Upper lobe of left lung (tissue), 6 donors: ENCODE measurements at regions not wholly inside any gene's neighbourhood (a gene's known extent, or its start where the extent isn't known, plus 50 kb on each side); places are given as distances from the start of the nearest gene placed in this dataset.
A peak's percentile ranks its signal among the peaks of the same experiment; 100 is the strongest.

Experiments used
- ATAC-seq, 2 donors: fragments of 200-7000 bp; cut with Tn5 transposase; one replicate each; pipeline ENCODE4 v1.9.1; 2022; ENCODE audit warnings: mild to moderate bottlenecking in 2 of 2, moderate library complexity in 2 of 2; ENCODE audit not compliant: low FRiP score in 2 of 2
- DNase-seq, 2 donors: peaks; one replicate each; pipeline ENCODE4 v3.0.0-alpha.2; 2019 to 2020
- H3K27ac ChIP-seq, 4 donors: fragments of 200-600 bp; sonication (generic); one replicate each; pipeline ENCODE4 v1.5.1; 2016 to 2019
- H3K27me3 ChIP-seq, 4 donors: fragments of 200-600 bp; sonication (generic); one replicate each; pipeline ENCODE4 v1.5.1; 2017 to 2019
- H3K36me3 ChIP-seq, 4 donors: fragments of 200-600 bp; sonication (generic); one replicate each; pipeline ENCODE4 v1.5.1; 2016 to 2019
- H3K4me1 ChIP-seq, 4 donors: fragments of 200-600 bp; sonication (generic); one replicate each; pipeline ENCODE4 v1.5.1; 2018 to 2019
- H3K4me3 ChIP-seq, 4 donors: fragments of 200-600 bp; sonication (generic); one replicate each; pipeline ENCODE4 v1.5.1; 2017 to 2019; ENCODE audit warnings: mild to moderate bottlenecking in 2 of 4, moderate library complexity in 1 of 4
- H3K9me3 ChIP-seq, 4 donors: fragments of 200-600 bp; sonication (generic); one replicate each; pipeline ENCODE4 v1.5.1; 2018 to 2019
- EP300 ChIP-seq, 4 donors: sonication (generic); formaldehyde crosslinking; IDR thresholded peaks; one replicate each; pipeline ENCODE4 v1.5.1; 2017; ENCODE audit warnings: antibody characterized with exemption in 4 of 4, control low read depth in 2 of 4
- POLR2A ChIP-seq, 4 donors: fragments of 450-650 bp; IDR thresholded peaks; one replicate each; pipeline ENCODE4 v1.5.1; 2016 to 2017; ENCODE audit warnings: antibody characterized with exemption in 4 of 4, mild to moderate bottlenecking in 2 of 4
- POLR2AphosphoS5 ChIP-seq, 2 donors: sonication (generic); formaldehyde crosslinking; IDR thresholded peaks; one replicate each; pipeline ENCODE4 v1.5.1; 2017; ENCODE audit warnings: antibody characterized with exemption in 2 of 2
- WGBS, 2 donors: methylation state at CpG; one replicate each; pipeline ENCODE4 v1.1.5; 2017 to 2018; 5-methylcytosine and 5-hydroxymethylcytosine counted together
- TF ChIP-seq, protein P1 (sequence below), 6 experiments: fragments of 450-650 bp in 4 of 6; fragments of 200-600 bp in 2 of 6; sonication (generic) in 2 of 6; IDR thresholded peaks; one replicate each; pipeline ENCODE4 v1.5.1; 2016 to 2019; ENCODE audit warnings: antibody characterized with exemption in 6 of 6
- donor health status: DM: no; HTN: no; CAD: no; lungs with moderate emphysema.
- donor health status: DM: no; HTN: yes; CAD: no; lungs with severe emphysema.

GRCh38 chr13:63542770-63543169, 2127.1 kb upstream of the PCDH20 start:
- H3K27ac ChIP-seq = no peak overlapping the region
- ATAC-seq (no peak), DNase-seq (no peak)
- H3K4me1 ChIP-seq = no peaks in the 10 kb centered on the region
- WGBS, 2 donors = 78 to 87% methylated on average over 1 of the region's 1 CpG
- no peaks in the 10 kb centered on the region for H3K27me3 ChIP-seq
- no peaks in the 10 kb centered on the region for H3K9me3 ChIP-seq
- H3K36me3 ChIP-seq = no peaks in the 10 kb centered on the region
- TF ChIP-seq, protein P1, sequence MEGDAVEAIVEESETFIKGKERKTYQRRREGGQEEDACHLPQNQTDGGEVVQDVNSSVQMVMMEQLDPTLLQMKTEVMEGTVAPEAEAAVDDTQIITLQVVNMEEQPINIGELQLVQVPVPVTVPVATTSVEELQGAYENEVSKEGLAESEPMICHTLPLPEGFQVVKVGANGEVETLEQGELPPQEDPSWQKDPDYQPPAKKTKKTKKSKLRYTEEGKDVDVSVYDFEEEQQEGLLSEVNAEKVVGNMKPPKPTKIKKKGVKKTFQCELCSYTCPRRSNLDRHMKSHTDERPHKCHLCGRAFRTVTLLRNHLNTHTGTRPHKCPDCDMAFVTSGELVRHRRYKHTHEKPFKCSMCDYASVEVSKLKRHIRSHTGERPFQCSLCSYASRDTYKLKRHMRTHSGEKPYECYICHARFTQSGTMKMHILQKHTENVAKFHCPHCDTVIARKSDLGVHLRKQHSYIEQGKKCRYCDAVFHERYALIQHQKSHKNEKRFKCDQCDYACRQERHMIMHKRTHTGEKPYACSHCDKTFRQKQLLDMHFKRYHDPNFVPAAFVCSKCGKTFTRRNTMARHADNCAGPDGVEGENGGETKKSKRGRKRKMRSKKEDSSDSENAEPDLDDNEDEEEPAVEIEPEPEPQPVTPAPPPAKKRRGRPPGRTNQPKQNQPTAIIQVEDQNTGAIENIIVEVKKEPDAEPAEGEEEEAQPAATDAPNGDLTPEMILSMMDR (IDR thresholded peaks at IDR 0.05) = no peak
- TF ChIP-seq POLR2AphosphoS5 (IDR thresholded peaks at IDR 0.05) = no peak
- no peak for TF ChIP-seq POLR2A (IDR thresholded peaks at IDR 0.05)
- TF ChIP-seq EP300 (IDR thresholded peaks at IDR 0.05) = no peak
- no peak overlapping the region for H3K4me3 ChIP-seq

GRCh38 chr13:63541336-63541735, 2125.7 kb upstream of the PCDH20 start:
- 53 to 58% methylated on average over 6 of the region's 6 CpGs for WGBS, 2 donors
- TF ChIP-seq POLR2A (IDR thresholded peaks at IDR 0.05) (no peak), POLR2AphosphoS5 (IDR thresholded peaks at IDR 0.05) (no peak), EP300 (IDR thresholded peaks at IDR 0.05) (no peak)
- TF ChIP-seq, protein P1 (IDR thresholded peaks at IDR 0.05) = no peak
- H3K4me3 ChIP-seq = no peak overlapping the region
- no peak for DNase-seq
- no peak for ATAC-seq
- no peaks in the 10 kb centered on the region for H3K4me1 ChIP-seq
- no peaks in the 10 kb centered on the region for H3K9me3 ChIP-seq
- H3K27me3 ChIP-seq = no peaks in the 10 kb centered on the region
- H3K36me3 ChIP-seq = no peaks in the 10 kb centered on the region
- H3K27ac ChIP-seq = no peak overlapping the region

GRCh38 chr13:63540061-63540460, 2124.4 kb upstream of the PCDH20 start:
- DNase-seq (no peak), ATAC-seq (no peak)
- H3K9me3 ChIP-seq = no peaks in the 10 kb centered on the region
- no peaks in the 10 kb centered on the region for H3K36me3 ChIP-seq
- H3K27me3 ChIP-seq = no peaks in the 10 kb centered on the region
- H3K4me3 ChIP-seq = no peak overlapping the region
- no peaks in the 10 kb centered on the region for H3K4me1 ChIP-seq
- TF ChIP-seq POLR2AphosphoS5 (IDR thresholded peaks at IDR 0.05) (no peak), POLR2A (IDR thresholded peaks at IDR 0.05) (no peak), EP300 (IDR thresholded peaks at IDR 0.05) (no peak)
- TF ChIP-seq, protein P1 (IDR thresholded peaks at IDR 0.05) = no peak
- no peak overlapping the region for H3K27ac ChIP-seq
- WGBS, 2 donors = 24 to 33% methylated on average over 1 of the region's 1 CpG

DNA sequence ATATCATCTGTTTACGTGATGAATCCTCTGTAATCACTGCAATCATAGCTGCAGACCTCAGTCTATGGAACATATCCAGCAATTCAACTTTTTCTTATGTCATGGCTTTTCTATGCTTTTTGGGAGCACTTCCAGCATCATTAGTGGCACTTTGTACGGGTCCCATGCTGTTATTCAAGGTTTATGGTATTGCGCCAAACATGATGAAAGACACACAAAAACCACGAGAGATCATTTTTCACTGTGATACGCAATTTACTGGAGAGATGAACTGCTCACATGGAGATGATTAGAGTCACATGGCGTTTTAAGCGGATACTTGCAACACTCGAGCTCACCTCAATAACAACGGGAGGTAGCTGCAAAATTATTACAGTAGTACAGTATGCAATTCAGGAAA, 2101.7 kb upstream of the PCDH20 start:
- Histone ChIP-seq H3K4me1 (no peaks in the 10 kb centered on the region), H3K27ac (no peak overlapping the region), H3K4me3 (no peak overlapping the region), H3K9me3 (no peaks in the 10 kb centered on the region), H3K27me3 (no peaks in the 10 kb centered on the region), H3K36me3 (no peaks in the 10 kb centered on the region)
- ATAC-seq = peak in 1 of 2 donors; percentile 51
- DNase-seq = no peak
- 73 to 75% methylated on average over 9 of the region's 9 CpGs for WGBS, 2 donors
- TF ChIP-seq EP300 (IDR thresholded peaks at IDR 0.05) = no peak
- TF ChIP-seq, protein P1 (IDR thresholded peaks at IDR 0.05) = no peak

- Histone ChIP-seq H3K27ac (no peak overlapping the region), H3K4me3 (no peak overlapping the region), H3K36me3 (no peaks in the 10 kb centered on the region), H3K27me3 (no peaks in the 10 kb centered on the region), H3K9me3 (peaks cover 0 to 8% (median 0%) of the 10 kb centered on the region in 4 donors), H3K4me1 (no peaks in the 10 kb centered on the region)
- DNase-seq (no peak), ATAC-seq (no peak)
- WGBS, 2 donors = 72 to 88% methylated on average over 1 of the region's 1 CpG
- TF ChIP-seq POLR2AphosphoS5 (IDR thresholded peaks at IDR 0.05) (no peak), EP300 (IDR thresholded peaks at IDR 0.05) (no peak), POLR2A (IDR thresholded peaks at IDR 0.05) (no peak)
- TF ChIP-seq, protein P1 (IDR thresholded peaks at IDR 0.05) = no peak
Measured at GRCh38 chr13:63516124-63516523, 2100.5 kb upstream of the PCDH20 start.
